HEK293 (cell line): ENCODE measurements at regions not wholly inside any gene's neighbourhood (a gene's known extent, or its start where the extent isn't known, plus 50 kb on each side); places are given as distances from the start of the nearest gene placed in this dataset.

Source experiments
- CTCF ChIA-PET: fragments of 350-600 bp; formaldehyde crosslinking; extraction: SDS; loops from one replicate; lab custom pipeline; 2021; ENCODE audit warnings: antibody characterized with exemption; lab: Yijun Ruan, JAX
- POLR2A ChIA-PET: fragments of 300-600 bp; formaldehyde crosslinking; extraction: SDS; loops from one replicate; lab custom pipeline; 2020; ENCODE audit warnings: antibody characterized with exemption, inconsistent platforms; lab: Yijun Ruan, JAX
- H3K27ac ChIP-seq: fragments of 200-500 bp; sonication (Bioruptor generic); 2 replicates; pipeline ENCODE4 v1.5.1; 2014; ENCODE audit warnings: low read depth, low read length, control low read depth, inconsistent platforms; ENCODE audit errors: extremely low read depth
- H3K36me3 ChIP-seq, 2 experiments: fragments of 200-500 bp in 1 of 2; sonication (Bioruptor generic) in 1 of 2; 1 replicate in 1 of 2; 2 replicates in 1 of 2; pipeline ENCODE4 v1.5.1; 2014 to 2017; ENCODE audit warnings: inconsistent platforms in 2 of 2, low read length in 2 of 2; ENCODE audit not compliant: control insufficient read depth in 2 of 2, insufficient read depth in 1 of 2
- H3K4me1 ChIP-seq: fragments of 200-500 bp; sonication (Bioruptor generic); 2 replicates; pipeline ENCODE4 v1.5.1; 2014; ENCODE audit warnings: mild to moderate bottlenecking, low read length, inconsistent platforms; ENCODE audit not compliant: control insufficient read depth, insufficient read depth
- H3K4me3 ChIP-seq: 2 replicates; pipeline ENCODE4 v1.5.1; 2011; ENCODE audit warnings: low read depth, mild to moderate bottlenecking, control low read depth, low read length, moderate library complexity
- H3K9me3 ChIP-seq: fragments of 200-500 bp; sonication (Bioruptor generic); 2 replicates; pipeline ENCODE4 v1.5.1; 2014; ENCODE audit warnings: low read depth, low read length, inconsistent platforms; ENCODE audit not compliant: control insufficient read depth, insufficient read depth
- INSM2 ChIP-seq: fragments of 450-650 bp; formaldehyde crosslinking; IDR thresholded peaks from 2 replicates; pipeline ENCODE4 v1.5.1; 2016; ENCODE audit warnings: missing biosample characterization, missing genetic modification characterization
- KLF10 ChIP-seq: fragments of 450-650 bp; IDR thresholded peaks from 2 replicates; pipeline ENCODE4 v1.5.1; 2018; ENCODE audit warnings: missing biosample characterization, mild to moderate bottlenecking, missing genetic modification characterization
- PRDM1 ChIP-seq: fragments of 450-650 bp; formaldehyde crosslinking; IDR thresholded peaks from 2 replicates; pipeline ENCODE4; 2016; ENCODE audit warnings: missing biosample characterization, missing genetic modification characterization
- ZBTB10 ChIP-seq: fragments of 450-650 bp; formaldehyde crosslinking; IDR thresholded peaks from 2 replicates; pipeline ENCODE4 v1.5.1; 2016; ENCODE audit warnings: missing biosample characterization, missing genetic modification characterization
- ZNF155 ChIP-seq: fragments of 450-650 bp; formaldehyde crosslinking; IDR thresholded peaks from 2 replicates; pipeline ENCODE4 v1.5.1; 2016; ENCODE audit warnings: missing biosample characterization, missing genetic modification characterization
- ZNF221 ChIP-seq: fragments of 450-650 bp; formaldehyde crosslinking; IDR thresholded peaks from 2 replicates; pipeline ENCODE4 v1.5.1; 2017; ENCODE audit warnings: missing biosample characterization, missing genetic modification characterization, borderline replicate concordance
- ZNF239 ChIP-seq: fragments of 450-650 bp; formaldehyde crosslinking; IDR thresholded peaks from 2 replicates; pipeline ENCODE4 v1.5.1; 2016; ENCODE audit warnings: missing biosample characterization, missing genetic modification characterization
- ZNF394 ChIP-seq: fragments of 450-650 bp; formaldehyde crosslinking; IDR thresholded peaks from 2 replicates; pipeline ENCODE4 v1.5.1; 2016; ENCODE audit warnings: missing biosample characterization, missing genetic modification characterization, mild to moderate bottlenecking, moderate library complexity, borderline replicate concordance
- ZNF48 ChIP-seq: fragments of 450-650 bp; formaldehyde crosslinking; IDR thresholded peaks from 2 replicates; pipeline ENCODE4 v1.5.1; 2016; ENCODE audit warnings: missing biosample characterization, missing genetic modification characterization
- ZNF488 ChIP-seq: fragments of 450-650 bp; formaldehyde crosslinking; IDR thresholded peaks from 2 replicates; pipeline ENCODE4 v1.5.1; 2016; ENCODE audit warnings: missing biosample characterization, missing genetic modification characterization
- ZNF561 ChIP-seq: fragments of 450-650 bp; IDR thresholded peaks from 2 replicates; pipeline ENCODE4 v1.5.1; 2018; ENCODE audit warnings: missing biosample characterization, missing genetic modification characterization, borderline replicate concordance
- ZNF571 ChIP-seq: fragments of 450-650 bp; formaldehyde crosslinking; IDR thresholded peaks from 2 replicates; pipeline ENCODE4 v1.5.0; 2017; ENCODE audit warnings: missing biosample characterization, missing genetic modification characterization
- ZNF704 ChIP-seq: fragments of 450-650 bp; formaldehyde crosslinking; IDR thresholded peaks from 2 replicates; pipeline ENCODE4 v1.5.1; 2016; ENCODE audit warnings: missing biosample characterization, missing genetic modification characterization
- ZSCAN5A ChIP-seq: fragments of 450-650 bp; formaldehyde crosslinking; IDR thresholded peaks from 2 replicates; pipeline ENCODE4 v1.5.1; 2016; ENCODE audit warnings: missing biosample characterization, missing genetic modification characterization
- TF ChIP-seq, protein P1 (sequence below): fragments of 450-650 bp; formaldehyde crosslinking; IDR thresholded peaks from 2 replicates; pipeline ENCODE4 v1.5.1; 2016; ENCODE audit warnings: missing biosample characterization, missing genetic modification characterization, low read depth
- TF ChIP-seq, protein P2 (sequence below): fragments of 450-650 bp; formaldehyde crosslinking; IDR thresholded peaks from 2 replicates; pipeline ENCODE4 v1.5.1; 2016; ENCODE audit warnings: missing biosample characterization, missing genetic modification characterization, low read depth
- TF ChIP-seq, protein P3 (sequence below): fragments of 450-650 bp; IDR thresholded peaks from 2 replicates; pipeline ENCODE4 v1.5.1; 2018; ENCODE audit warnings: missing biosample characterization, missing genetic modification characterization

DNA sequence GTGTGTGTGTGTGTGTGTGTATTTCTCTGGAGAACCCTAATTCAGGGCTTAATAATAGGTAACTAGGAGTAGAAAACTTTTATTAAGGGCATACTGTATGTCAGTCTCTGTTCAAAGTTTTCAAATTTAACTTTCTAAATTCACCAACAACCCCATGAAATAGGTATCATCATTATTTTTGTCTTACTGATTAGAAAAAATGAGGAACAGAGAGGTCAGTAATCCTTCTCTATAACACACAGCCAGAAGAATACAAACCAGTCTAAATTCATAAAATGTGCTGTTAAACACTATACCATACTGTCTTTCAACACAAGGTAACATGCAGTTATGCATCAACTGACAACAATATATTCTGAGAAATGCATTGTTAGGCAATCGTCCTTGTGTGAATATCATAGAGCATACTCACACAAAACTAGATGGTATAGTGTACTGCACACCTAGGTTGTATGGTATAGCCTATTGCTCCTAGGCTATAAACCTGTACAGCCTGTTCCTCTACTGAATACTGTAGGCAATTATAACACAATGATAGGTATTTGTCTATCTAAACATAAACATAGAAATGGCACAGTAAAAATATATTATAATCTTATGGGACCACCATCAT, 143.1 kb downstream of the PTH2R start:
- Histone ChIP-seq H3K4me1 (no peaks in the 10 kb centered on the region), H3K4me3 (no peak overlapping the region), H3K27ac (no peak overlapping the region), H3K36me3 (no peaks in the 10 kb centered on the region), H3K9me3 (no peaks in the 10 kb centered on the region)
- no peak for TF ChIP-seq KLF10 (tag by site-specific recombination)
- TF ChIP-seq ZNF239 (tag by site-specific recombination): no peak
- TF ChIP-seq ZNF48 (tag by site-specific recombination): no peak
- no peak for TF ChIP-seq ZNF394 (tag by site-specific recombination)
- TF ChIP-seq, protein P1, sequence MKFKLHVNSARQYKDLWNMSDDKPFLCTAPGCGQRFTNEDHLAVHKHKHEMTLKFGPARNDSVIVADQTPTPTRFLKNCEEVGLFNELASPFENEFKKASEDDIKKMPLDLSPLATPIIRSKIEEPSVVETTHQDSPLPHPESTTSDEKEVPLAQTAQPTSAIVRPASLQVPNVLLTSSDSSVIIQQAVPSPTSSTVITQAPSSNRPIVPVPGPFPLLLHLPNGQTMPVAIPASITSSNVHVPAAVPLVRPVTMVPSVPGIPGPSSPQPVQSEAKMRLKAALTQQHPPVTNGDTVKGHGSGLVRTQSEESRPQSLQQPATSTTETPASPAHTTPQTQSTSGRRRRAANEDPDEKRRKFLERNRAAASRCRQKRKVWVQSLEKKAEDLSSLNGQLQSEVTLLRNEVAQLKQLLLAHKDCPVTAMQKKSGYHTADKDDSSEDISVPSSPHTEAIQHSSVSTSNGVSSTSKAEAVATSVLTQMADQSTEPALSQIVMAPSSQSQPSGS (tag by site-specific recombination): no peak
- no peak for TF ChIP-seq INSM2
- TF ChIP-seq ZNF221 (tag by site-specific recombination): no peak
- TF ChIP-seq, protein P2, sequence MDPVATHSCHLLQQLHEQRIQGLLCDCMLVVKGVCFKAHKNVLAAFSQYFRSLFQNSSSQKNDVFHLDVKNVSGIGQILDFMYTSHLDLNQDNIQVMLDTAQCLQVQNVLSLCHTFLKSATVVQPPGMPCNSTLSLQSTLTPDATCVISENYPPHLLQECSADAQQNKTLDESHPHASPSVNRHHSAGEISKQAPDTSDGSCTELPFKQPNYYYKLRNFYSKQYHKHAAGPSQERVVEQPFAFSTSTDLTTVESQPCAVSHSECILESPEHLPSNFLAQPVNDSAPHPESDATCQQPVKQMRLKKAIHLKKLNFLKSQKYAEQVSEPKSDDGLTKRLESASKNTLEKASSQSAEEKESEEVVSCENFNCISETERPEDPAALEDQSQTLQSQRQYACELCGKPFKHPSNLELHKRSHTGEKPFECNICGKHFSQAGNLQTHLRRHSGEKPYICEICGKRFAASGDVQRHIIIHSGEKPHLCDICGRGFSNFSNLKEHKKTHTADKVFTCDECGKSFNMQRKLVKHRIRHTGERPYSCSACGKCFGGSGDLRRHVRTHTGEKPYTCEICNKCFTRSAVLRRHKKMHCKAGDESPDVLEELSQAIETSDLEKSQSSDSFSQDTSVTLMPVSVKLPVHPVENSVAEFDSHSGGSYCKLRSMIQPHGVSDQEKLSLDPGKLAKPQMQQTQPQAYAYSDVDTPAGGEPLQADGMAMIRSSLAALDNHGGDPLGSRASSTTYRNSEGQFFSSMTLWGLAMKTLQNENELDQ (tag by site-specific recombination): no peak
- no peak for TF ChIP-seq ZNF155
- no peak for TF ChIP-seq ZNF704 (tag by site-specific recombination)
- CTCF ChIA-PET: no interaction called here
- POLR2A ChIA-PET: no interaction called here

- ChIA-PET CTCF (interaction anchor here (0.6 to 0.7 kb wide), 2 partner anchors 69 to 184 kb away, joined by 3 to 4 read pairs; no protein-coding TSS in a partner anchor), POLR2A (no interaction called here)
- Histone ChIP-seq H3K4me1 (no peaks in the 10 kb centered on the region), H3K36me3 (no peaks in the 10 kb centered on the region), H3K4me3 (no peak overlapping the region), H3K27ac (no peak overlapping the region), H3K9me3 (no peaks in the 10 kb centered on the region)
- TF ChIP-seq ZNF561 (tag by site-specific recombination): no peak
- TF ChIP-seq ZNF488 (tag by site-specific recombination): no peak
These were observed 146.4 kb downstream of the PTH2R start for GRCh38 chr2:208552943-208553342.

DNA sequence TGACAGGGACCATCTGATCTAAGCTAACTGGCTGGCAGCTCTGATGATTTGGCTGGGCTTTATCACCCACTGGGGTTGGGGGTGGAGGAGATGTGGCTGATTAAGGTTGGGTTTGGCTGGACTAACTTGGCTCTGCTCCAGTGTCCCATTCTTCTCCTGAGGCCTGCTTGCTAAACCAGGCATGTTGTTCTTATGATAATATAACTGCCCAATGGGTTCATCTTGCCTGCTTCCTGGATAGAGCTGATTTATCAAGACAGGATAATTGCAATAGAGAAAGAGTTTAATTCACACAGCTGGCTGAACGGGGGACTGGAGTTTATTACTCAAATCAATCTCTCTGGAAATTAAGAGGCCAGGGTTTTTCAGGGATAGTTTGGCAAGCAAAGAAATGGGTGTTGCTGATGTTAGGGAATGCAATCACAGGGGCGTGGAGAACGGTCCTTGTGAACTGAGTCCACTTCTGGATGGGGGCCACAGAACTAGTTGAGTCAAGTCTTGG, 150.4 kb downstream of the PTH2R start:
- Histone ChIP-seq H3K36me3 (no peaks in the 10 kb centered on the region), H3K4me3 (no peak overlapping the region), H3K27ac (no peak overlapping the region), H3K9me3 (no peaks in the 10 kb centered on the region), H3K4me1 (no peaks in the 10 kb centered on the region)
- TF ChIP-seq ZBTB10 (tag by site-specific recombination) (no peak), ZSCAN5A (tag by site-specific recombination) (no peak), ZNF571 (tag by site-specific recombination) (no peak), PRDM1 (tag by site-specific recombination) (no peak)
- TF ChIP-seq, protein P3, sequence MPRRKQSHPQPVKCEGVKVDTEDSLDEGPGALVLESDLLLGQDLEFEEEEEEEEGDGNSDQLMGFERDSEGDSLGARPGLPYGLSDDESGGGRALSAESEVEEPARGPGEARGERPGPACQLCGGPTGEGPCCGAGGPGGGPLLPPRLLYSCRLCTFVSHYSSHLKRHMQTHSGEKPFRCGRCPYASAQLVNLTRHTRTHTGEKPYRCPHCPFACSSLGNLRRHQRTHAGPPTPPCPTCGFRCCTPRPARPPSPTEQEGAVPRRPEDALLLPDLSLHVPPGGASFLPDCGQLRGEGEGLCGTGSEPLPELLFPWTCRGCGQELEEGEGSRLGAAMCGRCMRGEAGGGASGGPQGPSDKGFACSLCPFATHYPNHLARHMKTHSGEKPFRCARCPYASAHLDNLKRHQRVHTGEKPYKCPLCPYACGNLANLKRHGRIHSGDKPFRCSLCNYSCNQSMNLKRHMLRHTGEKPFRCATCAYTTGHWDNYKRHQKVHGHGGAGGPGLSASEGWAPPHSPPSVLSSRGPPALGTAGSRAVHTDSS (tag by site-specific recombination): no peak
- ChIA-PET POLR2A (no interaction called here), CTCF (no interaction called here)
